Breast epithelium (tissue), 4 donors: ENCODE measurements at regions not wholly inside any gene's neighbourhood (a gene's known extent, or its start where the extent isn't known, plus 50 kb on each side); places are given as distances from the start of the nearest gene placed in this dataset.

Experiments
- DNase-seq, 2 donors: peaks; one replicate each; pipeline ENCODE4 v3.0.0-alpha.2; 2019; ENCODE audit warnings: low spot score in 2 of 2
- H3K27ac ChIP-seq, 2 donors: fragments of 200-600 bp; sonication (generic) in 1 of 2; one replicate each; pipeline ENCODE4 v1.5.1; 2016 to 2019; ENCODE audit warnings: mild to moderate bottlenecking in 1 of 2
- H3K27me3 ChIP-seq, 2 donors: fragments of 200-600 bp; sonication (generic) in 1 of 2; one replicate each; pipeline versions ENCODE4 v1.5.1 to v1.6.0; 2017 to 2019; ENCODE audit warnings: control low read depth in 1 of 2, mild to moderate bottlenecking in 1 of 2
- H3K36me3 ChIP-seq: fragments of 200-600 bp; one replicate; pipeline ENCODE4 v1.5.1; 2019
- H3K4me1 ChIP-seq, 2 donors: fragments of 200-600 bp; sonication (generic); one replicate each; pipeline ENCODE4 v1.5.1; 2016 to 2019; ENCODE audit warnings: control low read depth in 1 of 2
- H3K4me3 ChIP-seq, 3 donors: fragments of 200-600 bp; sonication (generic); 1 replicate in 2 of 3; 2 replicates in 1 of 3; pipeline ENCODE4 v1.5.1; 2016 to 2019; ENCODE audit warnings: mild to moderate bottlenecking in 3 of 3, moderate library complexity in 2 of 3
- H3K9me3 ChIP-seq, 2 donors: fragments of 200-600 bp; sonication (generic) in 1 of 2; one replicate each; pipeline ENCODE4 v1.5.1; 2016 to 2019; ENCODE audit warnings: control low read depth in 1 of 2
- POLR2A ChIP-seq: fragments of 450-650 bp; IDR thresholded peaks from one replicate; pipeline ENCODE4 v1.6.1; 2016; ENCODE audit warnings: antibody characterized with exemption, mild to moderate bottlenecking, moderate library complexity
- POLR2AphosphoS5 ChIP-seq, 3 donors: sonication (generic); formaldehyde crosslinking; IDR thresholded peaks; one replicate each; pipeline ENCODE4 v1.6.1; 2017; ENCODE audit warnings: antibody characterized with exemption in 3 of 3
- intact Hi-C: fragments of 100-400 bp; cut with DNase I; formaldehyde crosslinking; loops from one replicate; pipeline ENCODE4 v1.15.1; 2023; ENCODE audit warnings: low total_unique reads
- TF ChIP-seq, protein P1 (sequence below), 3 donors: fragments of 450-650 bp; IDR thresholded peaks; one replicate each; pipeline ENCODE4 v1.5.1; 2016 to 2017; ENCODE audit warnings: antibody characterized with exemption in 3 of 3, mild to moderate bottlenecking in 3 of 3, moderate library complexity in 3 of 3

DNA sequence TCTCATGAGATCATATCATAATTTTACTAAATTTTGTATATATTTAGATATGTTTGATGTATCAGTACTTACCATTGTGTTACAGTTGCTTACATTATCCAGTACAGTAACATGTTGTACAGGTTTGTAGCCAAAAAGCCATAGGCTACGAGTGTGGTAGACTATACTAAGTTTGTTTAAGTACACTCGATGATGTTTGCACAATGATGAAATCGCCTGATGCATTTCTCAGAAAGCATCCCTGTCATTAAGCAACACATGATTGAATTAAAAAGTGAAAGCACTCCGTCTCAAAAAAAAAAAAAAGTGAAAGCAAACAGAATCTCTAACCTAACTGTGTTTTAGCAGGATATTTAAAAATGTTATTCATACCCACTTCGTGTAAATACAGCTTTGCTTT lies 104.9 kb upstream of the TFAP2D start:
- TF ChIP-seq POLR2A (no peak), POLR2AphosphoS5 (IDR thresholded peaks at IDR 0.05) (no peak)
- TF ChIP-seq, protein P1, sequence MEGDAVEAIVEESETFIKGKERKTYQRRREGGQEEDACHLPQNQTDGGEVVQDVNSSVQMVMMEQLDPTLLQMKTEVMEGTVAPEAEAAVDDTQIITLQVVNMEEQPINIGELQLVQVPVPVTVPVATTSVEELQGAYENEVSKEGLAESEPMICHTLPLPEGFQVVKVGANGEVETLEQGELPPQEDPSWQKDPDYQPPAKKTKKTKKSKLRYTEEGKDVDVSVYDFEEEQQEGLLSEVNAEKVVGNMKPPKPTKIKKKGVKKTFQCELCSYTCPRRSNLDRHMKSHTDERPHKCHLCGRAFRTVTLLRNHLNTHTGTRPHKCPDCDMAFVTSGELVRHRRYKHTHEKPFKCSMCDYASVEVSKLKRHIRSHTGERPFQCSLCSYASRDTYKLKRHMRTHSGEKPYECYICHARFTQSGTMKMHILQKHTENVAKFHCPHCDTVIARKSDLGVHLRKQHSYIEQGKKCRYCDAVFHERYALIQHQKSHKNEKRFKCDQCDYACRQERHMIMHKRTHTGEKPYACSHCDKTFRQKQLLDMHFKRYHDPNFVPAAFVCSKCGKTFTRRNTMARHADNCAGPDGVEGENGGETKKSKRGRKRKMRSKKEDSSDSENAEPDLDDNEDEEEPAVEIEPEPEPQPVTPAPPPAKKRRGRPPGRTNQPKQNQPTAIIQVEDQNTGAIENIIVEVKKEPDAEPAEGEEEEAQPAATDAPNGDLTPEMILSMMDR (IDR thresholded peaks at IDR 0.05), result no peak
- intact Hi-C loops, result loop anchor here (5.0 kb wide), 1 partner anchor 269 kb away; no protein-coding TSS in a partner anchor
- H3K27me3 ChIP-seq, result no peaks in the 10 kb centered on the region
- H3K4me3 ChIP-seq, result no peak overlapping the region
- H3K27ac ChIP-seq, result no peak overlapping the region
- no peaks in the 10 kb centered on the region for H3K36me3 ChIP-seq
- H3K9me3 ChIP-seq, result no peaks in the 10 kb centered on the region
- no peak for DNase-seq
- H3K4me1 ChIP-seq, result no peaks in the 10 kb centered on the region

DNA sequence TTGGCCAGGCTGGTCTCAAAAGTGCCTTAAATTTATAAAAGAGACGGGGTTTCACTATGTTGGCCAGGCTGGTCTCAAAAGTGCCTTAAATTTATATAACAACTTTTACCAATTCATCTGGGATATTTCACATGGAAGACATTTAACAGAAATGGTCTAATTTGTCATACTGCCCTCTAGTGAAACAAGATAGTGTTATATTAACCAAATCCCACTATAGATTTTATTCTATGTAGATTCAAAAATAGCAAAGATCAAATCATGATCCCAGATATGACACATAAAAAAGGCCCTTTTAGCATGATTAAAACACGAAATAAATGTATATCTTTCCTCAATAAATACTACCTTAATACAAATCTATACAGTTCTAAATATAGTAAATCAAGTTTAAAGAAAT lies 102.8 kb upstream of the TFAP2D start:
- no peak overlapping the region for H3K27ac ChIP-seq
- H3K36me3 ChIP-seq, result no peaks in the 10 kb centered on the region
- no peaks in the 10 kb centered on the region for H3K9me3 ChIP-seq
- DNase-seq, result no peak
- TF ChIP-seq, protein P1 (IDR thresholded peaks at IDR 0.05), result no peak
- TF ChIP-seq POLR2AphosphoS5 (IDR thresholded peaks at IDR 0.05), result no peak
- TF ChIP-seq POLR2A, result no peak
- intact Hi-C loops, result no loop called here
- H3K4me1 ChIP-seq, result no peaks in the 10 kb centered on the region
- no peaks in the 10 kb centered on the region for H3K27me3 ChIP-seq
- no peak overlapping the region for H3K4me3 ChIP-seq

DNA sequence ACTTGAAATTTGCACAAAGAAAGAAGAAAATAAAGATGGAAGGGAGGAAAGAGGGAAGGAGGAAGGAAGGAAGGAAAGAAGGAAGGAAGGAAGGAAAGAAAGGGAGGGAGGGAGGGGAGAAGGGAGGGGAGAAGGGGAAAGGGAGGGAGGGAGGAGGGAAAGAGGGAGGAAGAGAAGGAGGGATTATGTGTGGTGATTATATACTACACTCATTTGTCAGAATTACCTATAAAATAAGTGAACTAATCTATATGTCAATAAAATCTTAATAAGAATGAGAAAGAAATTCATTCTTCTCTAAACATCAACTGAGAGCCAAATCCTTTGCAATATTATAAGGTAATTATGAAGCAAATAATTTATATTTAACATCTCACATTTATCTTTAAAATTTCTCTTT lies 77.9 kb upstream of the TFAP2D start:
- H3K27me3 ChIP-seq, result no peaks in the 10 kb centered on the region
- no peak overlapping the region for H3K27ac ChIP-seq
- H3K9me3 ChIP-seq, result no peaks in the 10 kb centered on the region
- H3K36me3 ChIP-seq, result no peaks in the 10 kb centered on the region
- intact Hi-C loops, result no loop called here
- no peak overlapping the region for H3K4me3 ChIP-seq
- H3K4me1 ChIP-seq, result no peaks in the 10 kb centered on the region
- TF ChIP-seq, protein P1 (IDR thresholded peaks at IDR 0.05), result no peak
- TF ChIP-seq POLR2A, result no peak
- no peak for TF ChIP-seq POLR2AphosphoS5 (IDR thresholded peaks at IDR 0.05)
- DNase-seq, result no peak

DNA sequence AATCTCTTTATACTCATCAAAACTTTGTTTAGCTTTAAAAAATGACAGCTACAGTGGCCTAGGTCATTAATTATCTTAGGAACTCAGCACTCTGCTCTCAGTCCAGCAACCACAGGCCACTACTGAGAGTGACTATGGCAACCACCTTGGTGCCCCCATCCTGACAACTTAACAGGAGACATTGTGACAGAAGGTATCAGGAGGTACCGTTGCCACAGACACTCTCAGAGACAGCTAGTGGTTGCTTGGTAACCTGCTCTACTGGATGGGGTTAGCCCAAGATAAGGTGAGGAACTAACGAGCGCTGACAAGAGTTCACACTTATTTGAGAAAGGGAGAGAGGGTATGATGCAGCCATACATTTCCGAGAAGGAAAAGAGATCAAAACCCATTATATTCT lies 76.1 kb upstream of the TFAP2D start:
- no peak for DNase-seq
- Histone ChIP-seq H3K4me1 (no peaks in the 10 kb centered on the region), H3K36me3 (no peaks in the 10 kb centered on the region), H3K27me3 (no peaks in the 10 kb centered on the region), H3K9me3 (no peaks in the 10 kb centered on the region), H3K4me3 (no peak overlapping the region), H3K27ac (no peak overlapping the region)
- TF ChIP-seq POLR2A (no peak), POLR2AphosphoS5 (IDR thresholded peaks at IDR 0.05) (no peak)
- TF ChIP-seq, protein P1 (IDR thresholded peaks at IDR 0.05), result no peak
- intact Hi-C loops, result no loop called here

DNA sequence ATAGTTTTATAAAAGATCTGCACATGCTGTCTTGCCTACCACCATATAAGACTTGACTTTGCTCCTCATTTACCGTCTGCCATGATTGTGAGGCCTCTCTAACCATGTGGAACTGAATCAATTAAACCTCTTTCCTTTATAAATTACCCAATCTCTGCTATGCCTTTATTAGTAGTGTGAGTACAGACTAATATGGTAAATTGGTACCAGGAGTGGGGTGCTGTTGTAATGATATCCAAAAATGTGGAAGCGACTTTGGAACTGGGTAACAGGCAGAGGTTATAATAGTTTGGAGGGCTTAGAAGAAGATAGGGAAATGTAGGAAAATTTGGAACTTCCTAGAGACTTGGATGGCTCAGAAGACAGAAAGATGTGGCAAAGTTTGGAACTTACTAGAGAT lies 64.2 kb upstream of the TFAP2D start:
- Histone ChIP-seq H3K4me3 (no peak overlapping the region), H3K36me3 (no peaks in the 10 kb centered on the region), H3K27ac (no peak overlapping the region), H3K9me3 (peaks cover 0 to 15% of the 10 kb centered on the region in 2 donors), H3K27me3 (no peaks in the 10 kb centered on the region), H3K4me1 (no peaks in the 10 kb centered on the region)
- intact Hi-C loops, result no loop called here
- no peak for DNase-seq
- TF ChIP-seq, protein P1 (IDR thresholded peaks at IDR 0.05), result no peak
- no peak for TF ChIP-seq POLR2AphosphoS5 (IDR thresholded peaks at IDR 0.05)
- no peak for TF ChIP-seq POLR2A
